ENCODE measurements at regions not wholly inside any gene's neighbourhood (a gene's known extent, or its start where the extent isn't known, plus 50 kb on each side); places are given as distances from the start of the nearest gene placed in this dataset.

GRCh38 chr20:60407938-60408337 lies 449.7 kb downstream of the CDH26 start:
- TF ChIP-seq CTCF (IDR thresholded peaks at IDR 0.05) (no peak), POLR2A (IDR thresholded peaks at IDR 0.05; ENCODE audit: low read length) (no peak), RAD21 (conservative IDR thresholded peaks at IDR 0.05 in 1 of 2, IDR thresholded peaks at IDR 0.05 in 1 of 2) (no peak), MAFK (IDR thresholded peaks at IDR 0.05; ENCODE audit: partially characterized antibody) (no peak), HDAC2 (IDR thresholded peaks at IDR 0.05) (no peak), MAZ (IDR thresholded peaks at IDR 0.05; ENCODE audit: borderline replicate concordance, low read depth, low read length) (no peak), HMGXB4 (CRISPR knock-in tag; IDR thresholded peaks at IDR 0.05; ENCODE audit: borderline replicate concordance) (no peak), NFE2L2 (conservative IDR thresholded peaks at IDR 0.05; ENCODE audit: low read length) (no peak), JUN (IDR thresholded peaks at IDR 0.05) (no peak), RNF2 (IDR thresholded peaks at IDR 0.05; ENCODE audit: borderline replicate concordance, low read depth) (no peak), RFX5 (IDR thresholded peaks at IDR 0.05) (no peak), ELK1 (IDR thresholded peaks at IDR 0.05; ENCODE audit: low read depth, low read length) (no peak)
